GM23338 (cell line): ENCODE measurements at regions not wholly inside any gene's neighbourhood (a gene's known extent, or its start where the extent isn't known, plus 50 kb on each side); places are given as distances from the start of the nearest gene placed in this dataset.

Experiments used
- ATAC-seq: fragments of 200-7000 bp; cut with Tn5 transposase; 3 replicates; pipeline ENCODE4 v1.9.1; 2020
- DNase-seq: peaks from one replicate; pipeline ENCODE4 v3.0.0-alpha.2; 2015; ENCODE audit warnings: low spot score
- H2AFZ ChIP-seq: fragments of 200-600 bp; sonication (generic); 2 replicates; pipeline ENCODE4 v1.8.0; 2016; ENCODE audit warnings: antibody characterized with exemption, mild to moderate bottlenecking, moderate library complexity
- H3F3A ChIP-seq: fragments of 200-600 bp; sonication (generic); replicated peaks from 2 replicates; pipeline ENCODE4 v1.8.0; 2017; ENCODE audit warnings: antibody characterized with exemption, mixed run types, low read depth
- H3K27ac ChIP-seq: fragments of 200-600 bp; sonication (generic); 2 replicates; pipeline ENCODE4 v1.6.1; 2016; ENCODE audit warnings: low read depth
- H3K27me3 ChIP-seq: fragments of 200-600 bp; sonication (generic); 2 replicates; pipeline ENCODE4 v1.8.0; 2016; ENCODE audit warnings: mild to moderate bottlenecking, mixed run types, moderate library complexity; ENCODE audit not compliant: insufficient read depth
- H3K36me3 ChIP-seq: fragments of 200-600 bp; sonication (generic); 2 replicates; pipeline ENCODE4 v1.8.0; 2016; ENCODE audit warnings: mild to moderate bottlenecking; ENCODE audit not compliant: insufficient read depth
- H3K4me1 ChIP-seq: fragments of 200-600 bp; sonication (generic); 2 replicates; pipeline ENCODE4 v1.8.0; 2016; ENCODE audit warnings: mild to moderate bottlenecking, moderate library complexity; ENCODE audit not compliant: insufficient read depth
- H3K4me2 ChIP-seq: fragments of 200-600 bp; sonication (generic); 2 replicates; pipeline ENCODE4 v1.7.1; 2017; ENCODE audit warnings: mixed run types
- H3K4me3 ChIP-seq: fragments of 200-600 bp; sonication (generic); 2 replicates; pipeline ENCODE4 v1.6.1; 2016; ENCODE audit warnings: mixed run types
- H3K79me2 ChIP-seq: fragments of 200-600 bp; sonication (generic); replicated peaks from 2 replicates; pipeline ENCODE4 v1.8.0; 2017; ENCODE audit warnings: mild to moderate bottlenecking; ENCODE audit not compliant: insufficient read depth
- H3K9me2 ChIP-seq: fragments of 200-600 bp; sonication (generic); 2 replicates; pipeline ENCODE4 v1.8.0; 2017; ENCODE audit not compliant: insufficient read depth
- H4K20me1 ChIP-seq: fragments of 200-600 bp; sonication (generic); replicated peaks from 2 replicates; pipeline ENCODE4 v1.8.0; 2017; ENCODE audit warnings: mild to moderate bottlenecking; ENCODE audit not compliant: insufficient read depth
- H3K27ac Mint-ChIP-seq: 2 replicates; pipeline ENCODE4 v1.8.0; 2020; ENCODE audit warnings: inconsistent platforms, mild to moderate bottlenecking, moderate library complexity, mixed read lengths
- H3K27me3 Mint-ChIP-seq: 3 replicates; pipeline ENCODE4 v1.8.0; 2022; ENCODE audit warnings: low read depth, mild to moderate bottlenecking, moderate library complexity, mixed read lengths, inconsistent platforms; ENCODE audit not compliant: insufficient read depth, poor library complexity
- H3K36me3 Mint-ChIP-seq: 3 replicates; pipeline ENCODE4 v1.8.0; 2021; ENCODE audit warnings: low read depth, mild to moderate bottlenecking, inconsistent platforms, moderate library complexity, mixed read lengths
- H3K4me1 Mint-ChIP-seq: 3 replicates; pipeline ENCODE4 v1.8.0; 2020; ENCODE audit warnings: mild to moderate bottlenecking, inconsistent platforms, mixed read lengths
- H3K4me3 Mint-ChIP-seq: 3 replicates; pipeline ENCODE4 v1.8.0; 2021; ENCODE audit warnings: moderate library complexity, mild to moderate bottlenecking, inconsistent platforms, mixed read lengths
- H3K9me3 Mint-ChIP-seq: 3 replicates; pipeline ENCODE4 v1.8.0; 2020; ENCODE audit warnings: moderate library complexity, mild to moderate bottlenecking, inconsistent platforms, mixed read lengths
- ETS1 ChIP-seq: IDR thresholded peaks from 2 replicates; pipeline ENCODE4 v1.6.1; 2016; ENCODE audit warnings: antibody characterized with exemption
- EZH2phosphoT487 ChIP-seq: fragments of 200-600 bp; sonication (generic); IDR thresholded peaks from one replicate; pipeline ENCODE4 v1.8.1; 2018; ENCODE audit warnings: antibody characterized with exemption; ENCODE audit not compliant: unreplicated experiment
- STAT1 ChIP-seq: IDR thresholded peaks from one replicate; pipeline ENCODE4 v1.6.1; 2016; ENCODE audit warnings: antibody characterized with exemption; ENCODE audit not compliant: unreplicated experiment
- ZNF114 ChIP-seq: fragments of 250-450 bp; sonication (Bioruptor Pico); IDR thresholded peaks from 2 replicates; pipeline ENCODE4 v1.5.0; 2020; ENCODE audit warnings: mild to moderate bottlenecking, moderate library complexity
- ZNF331 ChIP-seq: fragments of 250-450 bp; sonication (Bioruptor Pico); IDR thresholded peaks from 2 replicates; pipeline ENCODE4 v1.5.0; 2020; ENCODE audit warnings: low read depth, mild to moderate bottlenecking, moderate library complexity
- TF ChIP-seq, protein P1 (sequence below): fragments of 250-450 bp; sonication (Bioruptor Pico); IDR thresholded peaks from 2 replicates; pipeline ENCODE4 v1.5.0; 2020; ENCODE audit warnings: mild to moderate bottlenecking, moderate library complexity

- peak overlapping the region; percentile 93; the same call in 1 of the 2 replicates for H2AFZ ChIP-seq
Observed at GRCh38 chr5:5705010-5705409, 282.5 kb downstream of the ICE1 start.

More at GRCh38 chr5:5705010-5705409, 282.5 kb downstream of the ICE1 start:
- no peak overlapping the region for H3K4me3 Mint-ChIP-seq
- no peak for ATAC-seq
- Histone ChIP-seq H3K4me2 (no peak overlapping the region), H4K20me1 (no peaks in the 10 kb centered on the region), H3K27me3 (no peaks in the 10 kb centered on the region), H3F3A (no peaks in the 10 kb centered on the region), H3K27ac (no peak overlapping the region), H3K4me1 (no peaks in the 10 kb centered on the region), H3K4me3 (no peak overlapping the region), H3K79me2 (no peaks in the 10 kb centered on the region), H3K9me2 (no peaks in the 10 kb centered on the region; the same call in 1 of the 2 replicates), H3K36me3 (no peaks in the 10 kb centered on the region)
- peaks cover 6% of the 10 kb centered on the region; the same call in 2 of the 3 replicates for H3K4me1 Mint-ChIP-seq
- no peak for TF ChIP-seq ZNF331
- no peak for TF ChIP-seq EZH2phosphoT487
- TF ChIP-seq, protein P1, sequence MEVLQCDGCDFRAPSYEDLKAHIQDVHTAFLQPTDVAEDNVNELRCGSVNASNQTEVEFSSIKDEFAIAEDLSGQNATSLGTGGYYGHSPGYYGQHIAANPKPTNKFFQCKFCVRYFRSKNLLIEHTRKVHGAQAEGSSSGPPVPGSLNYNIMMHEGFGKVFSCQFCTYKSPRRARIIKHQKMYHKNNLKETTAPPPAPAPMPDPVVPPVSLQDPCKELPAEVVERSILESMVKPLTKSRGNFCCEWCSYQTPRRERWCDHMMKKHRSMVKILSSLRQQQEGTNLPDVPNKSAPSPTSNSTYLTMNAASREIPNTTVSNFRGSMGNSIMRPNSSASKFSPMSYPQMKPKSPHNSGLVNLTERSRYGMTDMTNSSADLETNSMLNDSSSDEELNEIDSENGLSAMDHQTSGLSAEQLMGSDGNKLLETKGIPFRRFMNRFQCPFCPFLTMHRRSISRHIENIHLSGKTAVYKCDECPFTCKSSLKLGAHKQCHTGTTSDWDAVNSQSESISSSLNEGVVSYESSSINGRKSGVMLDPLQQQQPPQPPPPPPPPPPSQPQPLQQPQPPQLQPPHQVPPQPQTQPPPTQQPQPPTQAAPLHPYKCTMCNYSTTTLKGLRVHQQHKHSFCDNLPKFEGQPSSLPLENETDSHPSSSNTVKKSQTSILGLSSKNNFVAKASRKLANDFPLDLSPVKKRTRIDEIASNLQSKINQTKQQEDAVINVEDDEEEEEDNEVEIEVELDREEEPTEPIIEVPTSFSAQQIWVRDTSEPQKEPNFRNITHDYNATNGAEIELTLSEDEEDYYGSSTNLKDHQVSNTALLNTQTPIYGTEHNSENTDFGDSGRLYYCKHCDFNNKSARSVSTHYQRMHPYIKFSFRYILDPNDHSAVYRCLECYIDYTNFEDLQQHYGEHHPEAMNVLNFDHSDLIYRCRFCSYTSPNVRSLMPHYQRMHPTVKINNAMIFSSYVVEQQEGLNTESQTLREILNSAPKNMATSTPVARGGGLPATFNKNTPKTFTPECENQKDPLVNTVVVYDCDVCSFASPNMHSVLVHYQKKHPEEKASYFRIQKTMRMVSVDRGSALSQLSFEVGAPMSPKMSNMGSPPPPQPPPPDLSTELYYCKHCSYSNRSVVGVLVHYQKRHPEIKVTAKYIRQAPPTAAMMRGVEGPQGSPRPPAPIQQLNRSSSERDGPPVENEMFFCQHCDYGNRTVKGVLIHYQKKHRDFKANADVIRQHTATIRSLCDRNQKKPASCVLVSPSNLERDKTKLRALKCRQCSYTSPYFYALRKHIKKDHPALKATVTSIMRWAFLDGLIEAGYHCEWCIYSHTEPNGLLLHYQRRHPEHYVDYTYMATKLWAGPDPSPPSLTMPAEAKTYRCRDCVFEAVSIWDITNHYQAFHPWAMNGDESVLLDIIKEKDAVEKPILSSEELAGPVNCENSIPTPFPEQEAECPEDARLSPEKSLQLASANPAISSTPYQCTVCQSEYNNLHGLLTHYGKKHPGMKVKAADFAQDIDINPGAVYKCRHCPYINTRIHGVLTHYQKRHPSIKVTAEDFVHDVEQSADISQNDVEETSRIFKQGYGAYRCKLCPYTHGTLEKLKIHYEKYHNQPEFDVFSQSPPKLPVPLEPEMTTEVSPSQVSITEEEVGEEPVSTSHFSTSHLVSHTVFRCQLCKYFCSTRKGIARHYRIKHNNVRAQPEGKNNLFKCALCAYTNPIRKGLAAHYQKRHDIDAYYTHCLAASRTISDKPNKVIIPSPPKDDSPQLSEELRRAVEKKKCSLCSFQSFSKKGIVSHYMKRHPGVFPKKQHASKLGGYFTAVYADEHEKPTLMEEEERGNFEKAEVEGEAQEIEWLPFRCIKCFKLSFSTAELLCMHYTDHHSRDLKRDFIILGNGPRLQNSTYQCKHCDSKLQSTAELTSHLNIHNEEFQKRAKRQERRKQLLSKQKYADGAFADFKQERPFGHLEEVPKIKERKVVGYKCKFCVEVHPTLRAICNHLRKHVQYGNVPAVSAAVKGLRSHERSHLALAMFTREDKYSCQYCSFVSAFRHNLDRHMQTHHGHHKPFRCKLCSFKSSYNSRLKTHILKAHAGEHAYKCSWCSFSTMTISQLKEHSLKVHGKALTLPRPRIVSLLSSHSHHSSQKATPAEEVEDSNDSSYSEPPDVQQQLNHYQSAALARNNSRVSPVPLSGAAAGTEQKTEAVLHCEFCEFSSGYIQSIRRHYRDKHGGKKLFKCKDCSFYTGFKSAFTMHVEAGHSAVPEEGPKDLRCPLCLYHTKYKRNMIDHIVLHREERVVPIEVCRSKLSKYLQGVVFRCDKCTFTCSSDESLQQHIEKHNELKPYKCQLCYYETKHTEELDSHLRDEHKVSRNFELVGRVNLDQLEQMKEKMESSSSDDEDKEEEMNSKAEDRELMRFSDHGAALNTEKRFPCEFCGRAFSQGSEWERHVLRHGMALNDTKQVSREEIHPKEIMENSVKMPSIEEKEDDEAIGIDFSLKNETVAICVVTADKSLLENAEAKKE (CRISPR knock-in tag): no peak
- TF ChIP-seq ZNF114 (CRISPR knock-in tag): no peak
- no peak for TF ChIP-seq STAT1
- TF ChIP-seq ETS1: no peak
- H3K9me3 Mint-ChIP-seq: peaks cover 17% of the 10 kb centered on the region
- H3K36me3 Mint-ChIP-seq: peaks cover 2% of the 10 kb centered on the region; the same call in 1 of the 3 replicates
- peaks cover 4% of the 10 kb centered on the region for H3K27me3 Mint-ChIP-seq
- no peak overlapping the region for H3K27ac Mint-ChIP-seq
- no peak for DNase-seq
